Keratinocyte (primary cell): ENCODE measurements at regions not wholly inside any gene's neighbourhood (a gene's known extent, or its start where the extent isn't known, plus 50 kb on each side); places are given as distances from the start of the nearest gene placed in this dataset.

Experiments
- EZH2 ChIP-seq: IDR thresholded peaks from one replicate; pipeline ENCODE4 v1.6.1; 2012; ENCODE audit warnings: inconsistent platforms, mild to moderate bottlenecking, low read length, moderate library complexity
- TF ChIP-seq, protein P1 (sequence below), 3 experiments: IDR thresholded peaks in 1 of 3; conservative IDR thresholded peaks in 1 of 3; optimal IDR thresholded peaks in 1 of 3; 2 replicates in 2 of 3; 3 replicates in 1 of 3; pipeline versions ENCODE3 to v1.5.1; 2011; ENCODE audit warnings: low read length in 3 of 3, mild to moderate bottlenecking in 3 of 3, moderate library complexity in 2 of 3, control low read depth in 1 of 3, inconsistent platforms in 1 of 3; ENCODE audit not compliant: insufficient read depth in 2 of 3; ENCODE audit errors: extremely low read depth in 1 of 3

DNA sequence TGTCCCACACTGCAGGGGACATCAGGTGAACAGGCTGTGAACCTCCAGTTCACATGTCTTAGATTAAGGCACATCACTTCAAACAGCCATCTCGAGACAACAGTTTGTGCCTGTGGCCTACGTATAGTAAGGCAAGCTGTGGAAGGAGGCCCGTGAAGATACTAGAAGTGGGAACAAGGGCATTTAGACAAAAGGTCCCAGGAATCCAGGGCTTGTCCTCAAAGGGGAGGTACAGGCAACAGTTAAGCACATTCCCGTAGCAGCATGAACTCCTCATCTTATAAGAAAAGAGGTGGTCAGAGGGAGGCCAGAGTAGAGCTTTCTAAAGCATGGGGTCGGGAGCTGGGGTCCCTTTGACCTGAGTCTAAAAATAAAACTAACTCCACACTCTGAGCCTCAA, 122.5 kb upstream of the TRPM3 start:
- TF ChIP-seq, protein P1, sequence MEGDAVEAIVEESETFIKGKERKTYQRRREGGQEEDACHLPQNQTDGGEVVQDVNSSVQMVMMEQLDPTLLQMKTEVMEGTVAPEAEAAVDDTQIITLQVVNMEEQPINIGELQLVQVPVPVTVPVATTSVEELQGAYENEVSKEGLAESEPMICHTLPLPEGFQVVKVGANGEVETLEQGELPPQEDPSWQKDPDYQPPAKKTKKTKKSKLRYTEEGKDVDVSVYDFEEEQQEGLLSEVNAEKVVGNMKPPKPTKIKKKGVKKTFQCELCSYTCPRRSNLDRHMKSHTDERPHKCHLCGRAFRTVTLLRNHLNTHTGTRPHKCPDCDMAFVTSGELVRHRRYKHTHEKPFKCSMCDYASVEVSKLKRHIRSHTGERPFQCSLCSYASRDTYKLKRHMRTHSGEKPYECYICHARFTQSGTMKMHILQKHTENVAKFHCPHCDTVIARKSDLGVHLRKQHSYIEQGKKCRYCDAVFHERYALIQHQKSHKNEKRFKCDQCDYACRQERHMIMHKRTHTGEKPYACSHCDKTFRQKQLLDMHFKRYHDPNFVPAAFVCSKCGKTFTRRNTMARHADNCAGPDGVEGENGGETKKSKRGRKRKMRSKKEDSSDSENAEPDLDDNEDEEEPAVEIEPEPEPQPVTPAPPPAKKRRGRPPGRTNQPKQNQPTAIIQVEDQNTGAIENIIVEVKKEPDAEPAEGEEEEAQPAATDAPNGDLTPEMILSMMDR (optimal IDR thresholded peaks at IDR 0.05 in 1 of 3, IDR thresholded peaks at IDR 0.05 in 1 of 3, conservative IDR thresholded peaks at IDR 0.05 in 1 of 3; ENCODE audit: extremely low read depth in 1 of 3, insufficient read depth in 2 of 3, low read length in 3 of 3): no peak
- TF ChIP-seq EZH2: no peak
